Panc1 (cell line): ENCODE measurements at regions not wholly inside any gene's neighbourhood (a gene's known extent, or its start where the extent isn't known, plus 50 kb on each side); places are given as distances from the start of the nearest gene placed in this dataset.

Source experiments
- POLR2AphosphoS5 ChIP-seq: IDR thresholded peaks from 2 replicates; pipeline ENCODE4 v1.6.1; 2012; ENCODE audit warnings: mild to moderate bottlenecking, low read depth, low read length, moderate library complexity
- SIN3A ChIP-seq: IDR thresholded peaks from 2 replicates; pipeline ENCODE4 v1.6.1; 2012; ENCODE audit warnings: low read depth, mild to moderate bottlenecking, low read length, moderate library complexity, borderline replicate concordance; ENCODE audit not compliant: insufficient read depth
- TCF7L2 ChIP-seq: IDR thresholded peaks from 2 replicates; pipeline ENCODE4 v1.6.1; 2011; ENCODE audit warnings: mild to moderate bottlenecking, low read depth, low read length, inconsistent platforms
- TF ChIP-seq, protein P1 (sequence below): fragments of 450-650 bp; IDR thresholded peaks from 2 replicates; pipeline ENCODE4 v1.5.1; 2017; ENCODE audit warnings: mild to moderate bottlenecking

DNA sequence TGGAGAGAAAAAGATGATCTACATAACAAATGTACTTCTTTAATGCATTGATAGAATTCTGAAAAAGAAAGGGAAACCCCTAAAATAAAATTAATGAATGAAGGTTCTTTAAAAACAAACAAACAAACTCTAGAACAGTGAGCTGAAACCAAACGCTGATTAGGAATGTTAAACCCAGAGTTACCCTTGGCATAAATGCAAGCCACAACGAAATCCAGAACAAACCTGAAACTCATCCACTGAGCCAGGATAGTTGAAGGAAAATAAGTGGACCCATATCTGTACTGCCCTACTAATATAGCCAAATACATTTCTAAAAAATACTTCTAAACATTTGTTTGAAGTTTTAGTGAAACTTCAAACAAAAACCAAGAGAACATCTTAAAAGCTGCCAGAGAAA lies 505.3 kb downstream of the TTLL7 start:
- TF ChIP-seq, protein P1, sequence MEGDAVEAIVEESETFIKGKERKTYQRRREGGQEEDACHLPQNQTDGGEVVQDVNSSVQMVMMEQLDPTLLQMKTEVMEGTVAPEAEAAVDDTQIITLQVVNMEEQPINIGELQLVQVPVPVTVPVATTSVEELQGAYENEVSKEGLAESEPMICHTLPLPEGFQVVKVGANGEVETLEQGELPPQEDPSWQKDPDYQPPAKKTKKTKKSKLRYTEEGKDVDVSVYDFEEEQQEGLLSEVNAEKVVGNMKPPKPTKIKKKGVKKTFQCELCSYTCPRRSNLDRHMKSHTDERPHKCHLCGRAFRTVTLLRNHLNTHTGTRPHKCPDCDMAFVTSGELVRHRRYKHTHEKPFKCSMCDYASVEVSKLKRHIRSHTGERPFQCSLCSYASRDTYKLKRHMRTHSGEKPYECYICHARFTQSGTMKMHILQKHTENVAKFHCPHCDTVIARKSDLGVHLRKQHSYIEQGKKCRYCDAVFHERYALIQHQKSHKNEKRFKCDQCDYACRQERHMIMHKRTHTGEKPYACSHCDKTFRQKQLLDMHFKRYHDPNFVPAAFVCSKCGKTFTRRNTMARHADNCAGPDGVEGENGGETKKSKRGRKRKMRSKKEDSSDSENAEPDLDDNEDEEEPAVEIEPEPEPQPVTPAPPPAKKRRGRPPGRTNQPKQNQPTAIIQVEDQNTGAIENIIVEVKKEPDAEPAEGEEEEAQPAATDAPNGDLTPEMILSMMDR, result no peak
- TF ChIP-seq POLR2AphosphoS5 (no peak), TCF7L2 (no peak), SIN3A (no peak)
